ENCODE measurements at regions not wholly inside any gene's neighbourhood (a gene's known extent, or its start where the extent isn't known, plus 50 kb on each side); places are given as distances from the start of the nearest gene placed in this dataset.

GRCh38 chr4:67014592-67014991, 530.7 kb downstream of the CENPC start (continued):
- TF ChIP-seq ZNF232 (CRISPR knock-in tag; IDR thresholded peaks at IDR 0.05; ENCODE audit: borderline replicate concordance): no peak
- TF ChIP-seq ZNF160 (CRISPR knock-in tag; IDR thresholded peaks at IDR 0.05): no peak
- peak; percentile 95 for TF ChIP-seq PATZ1 (CRISPR knock-in tag; IDR thresholded peaks at IDR 0.05)
- peak; percentile 65 for TF ChIP-seq DPF2 (CRISPR knock-in tag; IDR thresholded peaks at IDR 0.05; ENCODE audit: borderline replicate concordance, low read depth)
- no peak for TF ChIP-seq ETS1 (CRISPR knock-in tag; IDR thresholded peaks at IDR 0.05)
- peak; percentile 57; the same call in 1 of the 2 replicates for TF ChIP-seq ZNF281 (CRISPR knock-in tag; IDR thresholded peaks at IDR 0.05; ENCODE audit: borderline replicate concordance)
- no peak for TF ChIP-seq SP2 (CRISPR knock-in tag; IDR thresholded peaks at IDR 0.05)
- TF ChIP-seq PITX1 (CRISPR knock-in tag; IDR thresholded peaks at IDR 0.05): peak; percentile 29; the same call in 1 of the 2 replicates
- no peak for TF ChIP-seq RFXANK (CRISPR knock-in tag; IDR thresholded peaks at IDR 0.05)
- peak; percentile 69 for TF ChIP-seq NCOA2 (CRISPR knock-in tag; IDR thresholded peaks at IDR 0.05)
- TF ChIP-seq ZNF292 (CRISPR knock-in tag; IDR thresholded peaks at IDR 0.05; ENCODE audit: borderline replicate concordance, low read depth): no peak
- no peak for TF ChIP-seq ATAD3A (CRISPR knock-in tag; IDR thresholded peaks at IDR 0.05)
- TF ChIP-seq SMAD3 (CRISPR knock-in tag; IDR thresholded peaks at IDR 0.05): no peak
- no peak for TF ChIP-seq E2F2 (CRISPR knock-in tag; IDR thresholded peaks at IDR 0.05; ENCODE audit: borderline replicate concordance)
- TF ChIP-seq MLLT10 (CRISPR knock-in tag; IDR thresholded peaks at IDR 0.05): no peak
- TF ChIP-seq HOXA5 (CRISPR knock-in tag; IDR thresholded peaks at IDR 0.05): no peak
- TF ChIP-seq LCORL (IDR thresholded peaks at IDR 0.05): no peak
- TF ChIP-seq LCORL (CRISPR knock-in tag; IDR thresholded peaks at IDR 0.05): peak; percentile 33; the same call in 1 of the 2 replicates

All from HepG2 (cell line).